Stromal cell of bone marrow (primary cell): ENCODE measurements at regions not wholly inside any gene's neighbourhood (a gene's known extent, or its start where the extent isn't known, plus 50 kb on each side); places are given as distances from the start of the nearest gene placed in this dataset.
"Not testable (repeated sequence)": the region's sequence is repeated elsewhere in the genome, so short reads cannot be mapped to it uniquely, and the experiment has no call there.

Source experiments
- DNase-seq: peaks from one replicate; pipeline ENCODE4 v3.0.0-alpha.2; 2012; ENCODE audit warnings: low read depth

- DNase-seq: no peak
These were observed 459.3 kb upstream of the SLC10A2 start for GRCh38 chr13:103525530-103525929.

GRCh38 chr13:103523858-103524257, 457.6 kb upstream of the SLC10A2 start:
- no peak for DNase-seq

- no peak for DNase-seq
These were observed 455.3 kb upstream of the SLC10A2 start for GRCh38 chr13:103521532-103521931.

GRCh38 chr13:103517768-103518102, 451.5 kb upstream of the SLC10A2 start:
- no peak for DNase-seq

GRCh38 chr13:103517066-103517767, 451.0 kb upstream of the SLC10A2 start:
- no peak for DNase-seq

GRCh38 chr13:103516015-103516795, 450.0 kb upstream of the SLC10A2 start:
- DNase-seq: no peak

- DNase-seq: no peak
These were observed 449.2 kb upstream of the SLC10A2 start for GRCh38 chr13:103515410-103515809.

- no peak for DNase-seq
These were observed 448.4 kb upstream of the SLC10A2 start for GRCh38 chr13:103514619-103515018.

- no peak for DNase-seq
These were observed 448.0 kb upstream of the SLC10A2 start for GRCh38 chr13:103514188-103514587.

- DNase-seq: no peak
These were observed 443.9 kb upstream of the SLC10A2 start for GRCh38 chr13:103510007-103510535.

- no peak for DNase-seq
These were observed 431.2 kb upstream of the SLC10A2 start for GRCh38 chr13:103497404-103497803.

- no peak for DNase-seq
These were observed 421.6 kb upstream of the SLC10A2 start for GRCh38 chr13:103487841-103488240.

- DNase-seq: no peak
These were observed 406.9 kb upstream of the SLC10A2 start for GRCh38 chr13:103473081-103473480.

- DNase-seq: no peak
These were observed 405.7 kb upstream of the SLC10A2 start for GRCh38 chr13:103471896-103472295.

GRCh38 chr13:103469771-103470170, 403.6 kb upstream of the SLC10A2 start:
- no peak for DNase-seq

- DNase-seq: no peak
These were observed 400.5 kb upstream of the SLC10A2 start for GRCh38 chr13:103466761-103467160.

- not testable (repeated sequence) for DNase-seq
These were observed 394.0 kb upstream of the SLC10A2 start for GRCh38 chr13:103460246-103460645.

GRCh38 chr13:103457050-103457449, 390.8 kb upstream of the SLC10A2 start:
- DNase-seq: not testable (repeated sequence)

- DNase-seq: no peak
These were observed 385.4 kb upstream of the SLC10A2 start for GRCh38 chr13:103451656-103452055.

- no peak for DNase-seq
These were observed 377.4 kb upstream of the SLC10A2 start for GRCh38 chr13:103443604-103444003.

GRCh38 chr13:103437651-103438050, 371.4 kb upstream of the SLC10A2 start:
- DNase-seq: no peak

- DNase-seq: no peak
These were observed 369.9 kb upstream of the SLC10A2 start for GRCh38 chr13:103436057-103436654.

- no peak for DNase-seq
These were observed 365.6 kb upstream of the SLC10A2 start for GRCh38 chr13:103431856-103432255.
